ENCODE measurements at regions not wholly inside any gene's neighbourhood (a gene's known extent, or its start where the extent isn't known, plus 50 kb on each side); places are given as distances from the start of the nearest gene placed in this dataset.

- intact Hi-C loops (cut with DNase I) = no loop called here
- 84 to 94% methylated on average over 4 of the region's 4 CpGs for WGBS, 2 donors
- DNase-seq (no peak), ATAC-seq (ENCODE audit: low FRiP score) (no peak)
- H3K4me1 ChIP-seq (ENCODE audit: control insufficient read depth in 1 of 2, insufficient read depth in 2 of 2, low read length in 2 of 2) = no peaks in the 10 kb centered on the region
- H3K36me3 ChIP-seq (ENCODE audit: control insufficient read depth in 1 of 2, insufficient read depth in 2 of 2, low read length in 1 of 2) = no peaks in the 10 kb centered on the region
- no peak overlapping the region for H3K27ac ChIP-seq (ENCODE audit: low read depth in 1 of 2, low read length in 2 of 2)
- no peak overlapping the region for H3K4me3 ChIP-seq (ENCODE audit: low read length in 2 of 2)
- H3K9me3 ChIP-seq (ENCODE audit: control insufficient read depth, low read length) = no peaks in the 10 kb centered on the region
- H3K27me3 ChIP-seq (ENCODE audit: control insufficient read depth in 1 of 2, insufficient read depth in 2 of 2, low read length in 1 of 2) = no peaks in the 10 kb centered on the region
Measured at GRCh38 chr11:111176603-111177002, 68.9 kb upstream of the POU2AF2 start.

- intact Hi-C loops (cut with DNase I) = no loop called here
- no peak overlapping the region for H3K4me3 ChIP-seq (ENCODE audit: low read length in 2 of 2)
- no peak overlapping the region for H3K27ac ChIP-seq (ENCODE audit: low read depth in 1 of 2, low read length in 2 of 2)
- H3K9me3 ChIP-seq (ENCODE audit: control insufficient read depth, low read length) = no peaks in the 10 kb centered on the region
- H3K36me3 ChIP-seq (ENCODE audit: control insufficient read depth in 1 of 2, insufficient read depth in 2 of 2, low read length in 1 of 2) = no peaks in the 10 kb centered on the region
- 93 to 94% methylated on average over 3 of the region's 3 CpGs for WGBS, 2 donors
- no peak for DNase-seq
- no peaks in the 10 kb centered on the region for H3K4me1 ChIP-seq (ENCODE audit: control insufficient read depth in 1 of 2, insufficient read depth in 2 of 2, low read length in 2 of 2)
- no peak for ATAC-seq (ENCODE audit: low FRiP score)
- H3K27me3 ChIP-seq (ENCODE audit: control insufficient read depth in 1 of 2, insufficient read depth in 2 of 2, low read length in 1 of 2) = no peaks in the 10 kb centered on the region
Measured at GRCh38 chr11:111173221-111173620, 72.3 kb upstream of the POU2AF2 start.

GRCh38 chr11:111172321-111172862 is 73.1 kb upstream of the POU2AF2 start:
- ATAC-seq (ENCODE audit: low FRiP score) = no peak
- no peaks in the 10 kb centered on the region for H3K4me1 ChIP-seq (ENCODE audit: control insufficient read depth in 1 of 2, insufficient read depth in 2 of 2, low read length in 2 of 2)
- no peak overlapping the region for H3K27ac ChIP-seq (ENCODE audit: low read depth in 1 of 2, low read length in 2 of 2)
- intact Hi-C loops (cut with DNase I) = no loop called here
- no peaks in the 10 kb centered on the region for H3K36me3 ChIP-seq (ENCODE audit: control insufficient read depth in 1 of 2, insufficient read depth in 2 of 2, low read length in 1 of 2)
- no peaks in the 10 kb centered on the region for H3K27me3 ChIP-seq (ENCODE audit: control insufficient read depth in 1 of 2, insufficient read depth in 2 of 2, low read length in 1 of 2)
- H3K4me3 ChIP-seq (ENCODE audit: low read length in 2 of 2) = no peak overlapping the region
- no peaks in the 10 kb centered on the region for H3K9me3 ChIP-seq (ENCODE audit: control insufficient read depth, low read length)
- WGBS, 2 donors = 72 to 82% methylated on average over 3 of the region's 3 CpGs
- no peak for DNase-seq

GRCh38 chr11:111170761-111171379 is 74.7 kb upstream of the POU2AF2 start:
- WGBS, 2 donors = 93% methylated on average over 11 of the region's 11 CpGs
- Histone ChIP-seq H3K27ac (ENCODE audit: low read depth in 1 of 2, low read length in 2 of 2) (no peak overlapping the region), H3K9me3 (ENCODE audit: control insufficient read depth, low read length) (no peaks in the 10 kb centered on the region), H3K27me3 (ENCODE audit: control insufficient read depth in 1 of 2, insufficient read depth in 2 of 2, low read length in 1 of 2) (no peaks in the 10 kb centered on the region), H3K4me1 (ENCODE audit: control insufficient read depth in 1 of 2, insufficient read depth in 2 of 2, low read length in 2 of 2) (no peaks in the 10 kb centered on the region), H3K4me3 (ENCODE audit: low read length in 2 of 2) (no peak overlapping the region), H3K36me3 (ENCODE audit: control insufficient read depth in 1 of 2, insufficient read depth in 2 of 2, low read length in 1 of 2) (no peaks in the 10 kb centered on the region)
- intact Hi-C loops (cut with DNase I) = no loop called here
- DNase-seq = no peak
- no peak for ATAC-seq (ENCODE audit: low FRiP score)

GRCh38 chr11:111169367-111169766 is 76.2 kb upstream of the POU2AF2 start:
- Histone ChIP-seq H3K9me3 (ENCODE audit: control insufficient read depth, low read length) (no peaks in the 10 kb centered on the region), H3K4me3 (ENCODE audit: low read length in 2 of 2) (no peak overlapping the region), H3K27ac (ENCODE audit: low read depth in 1 of 2, low read length in 2 of 2) (no peak overlapping the region), H3K36me3 (ENCODE audit: control insufficient read depth in 1 of 2, insufficient read depth in 2 of 2, low read length in 1 of 2) (no peaks in the 10 kb centered on the region), H3K4me1 (ENCODE audit: control insufficient read depth in 1 of 2, insufficient read depth in 2 of 2, low read length in 2 of 2) (no peaks in the 10 kb centered on the region), H3K27me3 (ENCODE audit: control insufficient read depth in 1 of 2, insufficient read depth in 2 of 2, low read length in 1 of 2) (no peaks in the 10 kb centered on the region)
- no peak for DNase-seq
- WGBS, 2 donors = 91% methylated on average over 5 of the region's 5 CpGs
- ATAC-seq (ENCODE audit: low FRiP score) = no peak
- intact Hi-C loops (cut with DNase I) = no loop called here

GRCh38 chr11:111168871-111169270 is 76.7 kb upstream of the POU2AF2 start:
- ATAC-seq (ENCODE audit: low FRiP score) = no peak
- no peaks in the 10 kb centered on the region for H3K4me1 ChIP-seq (ENCODE audit: control insufficient read depth in 1 of 2, insufficient read depth in 2 of 2, low read length in 2 of 2)
- H3K27me3 ChIP-seq (ENCODE audit: control insufficient read depth in 1 of 2, insufficient read depth in 2 of 2, low read length in 1 of 2) = no peaks in the 10 kb centered on the region
- DNase-seq = no peak
- intact Hi-C loops (cut with DNase I) = no loop called here
- no peaks in the 10 kb centered on the region for H3K9me3 ChIP-seq (ENCODE audit: control insufficient read depth, low read length)
- H3K27ac ChIP-seq (ENCODE audit: low read depth in 1 of 2, low read length in 2 of 2) = no peak overlapping the region
- WGBS, 2 donors = 78 to 85% methylated on average over 2 of the region's 2 CpGs
- H3K36me3 ChIP-seq (ENCODE audit: control insufficient read depth in 1 of 2, insufficient read depth in 2 of 2, low read length in 1 of 2) = no peaks in the 10 kb centered on the region
- no peak overlapping the region for H3K4me3 ChIP-seq (ENCODE audit: low read length in 2 of 2)

GRCh38 chr11:111167666-111168065 is 77.9 kb upstream of the POU2AF2 start:
- Histone ChIP-seq H3K9me3 (ENCODE audit: control insufficient read depth, low read length) (no peaks in the 10 kb centered on the region), H3K4me3 (ENCODE audit: low read length in 2 of 2) (no peak overlapping the region), H3K27ac (ENCODE audit: low read depth in 1 of 2, low read length in 2 of 2) (no peak overlapping the region), H3K36me3 (ENCODE audit: control insufficient read depth in 1 of 2, insufficient read depth in 2 of 2, low read length in 1 of 2) (no peaks in the 10 kb centered on the region), H3K27me3 (ENCODE audit: control insufficient read depth in 1 of 2, insufficient read depth in 2 of 2, low read length in 1 of 2) (no peaks in the 10 kb centered on the region), H3K4me1 (ENCODE audit: control insufficient read depth in 1 of 2, insufficient read depth in 2 of 2, low read length in 2 of 2) (no peaks in the 10 kb centered on the region)
- ATAC-seq (ENCODE audit: low FRiP score) (no peak), DNase-seq (no peak)
- WGBS, 2 donors = 100% methylated on average over 2 of the region's 2 CpGs
- intact Hi-C loops (cut with DNase I) = no loop called here

GRCh38 chr11:111166598-111166997 is 78.9 kb upstream of the POU2AF2 start:
- ATAC-seq (ENCODE audit: low FRiP score) (no peak), DNase-seq (no peak)
- 89 to 91% methylated on average over 3 of the region's 3 CpGs for WGBS, 2 donors
- Histone ChIP-seq H3K27me3 (ENCODE audit: control insufficient read depth in 1 of 2, insufficient read depth in 2 of 2, low read length in 1 of 2) (peaks cover 0 to 3% of the 10 kb centered on the region in 2 donors), H3K4me3 (ENCODE audit: low read length in 2 of 2) (no peak overlapping the region), H3K36me3 (ENCODE audit: control insufficient read depth in 1 of 2, insufficient read depth in 2 of 2, low read length in 1 of 2) (no peaks in the 10 kb centered on the region), H3K27ac (ENCODE audit: low read depth in 1 of 2, low read length in 2 of 2) (no peak overlapping the region), H3K4me1 (ENCODE audit: control insufficient read depth in 1 of 2, insufficient read depth in 2 of 2, low read length in 2 of 2) (no peaks in the 10 kb centered on the region), H3K9me3 (ENCODE audit: control insufficient read depth, low read length) (no peaks in the 10 kb centered on the region)
- intact Hi-C loops (cut with DNase I) = no loop called here

- no peak for ATAC-seq (ENCODE audit: low FRiP score)
- intact Hi-C loops (cut with DNase I) = no loop called here
- H3K4me1 ChIP-seq (ENCODE audit: control insufficient read depth in 1 of 2, insufficient read depth in 2 of 2, low read length in 2 of 2) = no peaks in the 10 kb centered on the region
- H3K36me3 ChIP-seq (ENCODE audit: control insufficient read depth in 1 of 2, insufficient read depth in 2 of 2, low read length in 1 of 2) = no peaks in the 10 kb centered on the region
- DNase-seq = no peak
- H3K9me3 ChIP-seq (ENCODE audit: control insufficient read depth, low read length) = no peaks in the 10 kb centered on the region
- H3K27me3 ChIP-seq (ENCODE audit: control insufficient read depth in 1 of 2, insufficient read depth in 2 of 2, low read length in 1 of 2) = peaks cover 0 to 3% of the 10 kb centered on the region in 2 donors
- no peak overlapping the region for H3K4me3 ChIP-seq (ENCODE audit: low read length in 2 of 2)
- WGBS, 2 donors = 79 to 81% methylated on average over 1 of the region's 1 CpG
- no peak overlapping the region for H3K27ac ChIP-seq (ENCODE audit: low read depth in 1 of 2, low read length in 2 of 2)
Measured at GRCh38 chr11:111162305-111162704, 83.2 kb upstream of the POU2AF2 start.

Measured in aorta (tissue), 5 donors.